ENCODE measurements at regions not wholly inside any gene's neighbourhood (a gene's known extent, or its start where the extent isn't known, plus 50 kb on each side); places are given as distances from the start of the nearest gene placed in this dataset.

GRCh38 chr11:80182901-80183300 is 742.1 kb upstream of the TENM4 start:
- TF ChIP-seq YY1 (IDR thresholded peaks at IDR 0.05; ENCODE audit: insufficient read depth, insufficient read length): no peak
- no peak for TF ChIP-seq ZNF274 (IDR thresholded peaks at IDR 0.05; ENCODE audit: low read depth, low read length)
